H1 (cell line): ENCODE measurements at regions not wholly inside any gene's neighbourhood (a gene's known extent, or its start where the extent isn't known, plus 50 kb on each side); places are given as distances from the start of the nearest gene placed in this dataset.

Experiments
- CTCF ChIA-PET: fragments of 300-600 bp; sonication (Branson Sonifier 250); formaldehyde crosslinking; loops from one replicate; lab custom pipeline; 2021; ENCODE audit not compliant: partially characterized antibody; lab: Charles Lee
- POLR2A ChIA-PET: fragments of 300-600 bp; sonication (Branson Sonifier 250); formaldehyde crosslinking; loops from one replicate; lab custom pipeline; 2021; ENCODE audit warnings: inconsistent platforms; ENCODE audit not compliant: partially characterized antibody; lab: Charles Lee
- DNase-seq, 2 experiments: peaks; one replicate each; pipeline versions ENCODE4 v3.0.0 to v3.0.0-alpha.2; 2010 to 2022; ENCODE audit warnings: low spot score in 2 of 2, low read depth in 1 of 2, mixed read lengths in 1 of 2
- FAIRE-seq: peaks from 2 replicates; lab custom pipeline; 2011; peaks lifted over from hg19 to GRCh38; lab: Jason Lieb, UNC
- H2AFZ ChIP-seq: 2 replicates; pipeline ENCODE4 v1.8.1; 2012; ENCODE audit warnings: low read length, inconsistent platforms
- H2AK5ac ChIP-seq: 2 replicates; pipeline ENCODE4 v1.6.1; 2013; ENCODE audit warnings: low read depth, low read length
- H2BK120ac ChIP-seq: replicated peaks from 2 replicates; pipeline ENCODE3; 2013; ENCODE audit warnings: low read depth, low read length, inconsistent platforms
- H2BK12ac ChIP-seq: 2 replicates; pipeline ENCODE4 v1.6.1; 2013; ENCODE audit warnings: low read depth, low read length
- H2BK15ac ChIP-seq: 2 replicates; pipeline ENCODE4 v1.6.1; 2013; ENCODE audit warnings: low read length
- H2BK20ac ChIP-seq: 2 replicates; pipeline ENCODE4 v1.6.1; 2013; ENCODE audit warnings: low read length
- H2BK5ac ChIP-seq: 2 replicates; pipeline ENCODE4 v1.6.1; 2013; ENCODE audit warnings: low read depth, low read length
- H3K14ac ChIP-seq: 2 replicates; pipeline ENCODE4 v1.6.1; 2013; ENCODE audit warnings: inconsistent platforms; ENCODE audit not compliant: insufficient read length
- H3K18ac ChIP-seq: 2 replicates; pipeline ENCODE4 v1.6.1; 2013; ENCODE audit warnings: low read length; ENCODE audit errors: extremely low read depth
- H3K23ac ChIP-seq: 2 replicates; pipeline ENCODE4 v1.6.1; 2013; ENCODE audit warnings: inconsistent platforms; ENCODE audit not compliant: insufficient read length
- H3K23me2 ChIP-seq: 2 replicates; pipeline ENCODE4 v1.6.1; 2013; ENCODE audit warnings: low read depth, low read length
- H3K27ac ChIP-seq: 2 replicates; pipeline ENCODE4 v1.6.1; 2011; ENCODE audit warnings: low read depth, low read length, inconsistent platforms
- H3K27me3 ChIP-seq, 4 experiments: replicated peaks in 1 of 4; 1 replicate in 1 of 4; 2 replicates in 3 of 4; pipeline versions ENCODE4 v1.6.1 to v1.8.1; 2011 to 2013; ENCODE audit warnings: low read length in 3 of 4, mild to moderate bottlenecking in 3 of 4, inconsistent platforms in 2 of 4, mixed read lengths in 2 of 4, moderate library complexity in 1 of 4; ENCODE audit not compliant: control insufficient read depth in 3 of 4, insufficient read depth in 3 of 4; ENCODE audit errors: extremely low read depth in 1 of 4
- H3K36me3 ChIP-seq, 4 experiments: 2 replicates each; pipeline versions ENCODE4 v1.6.1 to v1.8.1; 2011 to 2013; ENCODE audit warnings: mild to moderate bottlenecking in 4 of 4, low read length in 3 of 4, moderate library complexity in 2 of 4, control low read depth in 1 of 4, inconsistent platforms in 1 of 4; ENCODE audit not compliant: insufficient read depth in 4 of 4, control insufficient read depth in 2 of 4
- H3K4ac ChIP-seq: replicated peaks from 2 replicates; pipeline ENCODE3; 2013; ENCODE audit warnings: low read length, low read depth, mixed read lengths, inconsistent platforms; ENCODE audit not compliant: insufficient read length
- H3K4me1 ChIP-seq, 4 experiments: replicated peaks in 1 of 4; 1 replicate in 1 of 4; 2 replicates in 3 of 4; pipeline versions ENCODE4 v1.6.1 to v1.8.1; 2011 to 2013; ENCODE audit warnings: low read length in 3 of 4, inconsistent platforms in 2 of 4, mixed read lengths in 1 of 4; ENCODE audit not compliant: insufficient read depth in 4 of 4, control insufficient read depth in 3 of 4
- H3K4me2 ChIP-seq, 2 experiments: 2 replicates each; pipeline versions ENCODE4 v1.6.1 to v1.8.1; 2011 to 2013; ENCODE audit warnings: low read depth in 2 of 2, low read length in 2 of 2, control low read depth in 1 of 2, inconsistent platforms in 1 of 2, mild to moderate bottlenecking in 1 of 2; ENCODE audit not compliant: insufficient read depth in 1 of 2
- H3K4me3 ChIP-seq, 4 experiments: fragments of 200-600, 300-600 bp in 1 of 4; sonication (generic), shearing (Covaris generic), sonication (Bioruptor Twin) in 1 of 4; 2 replicates each; pipeline versions ENCODE4 v1.5.1 to v1.8.1; 2011 to 2016; ENCODE audit warnings: low read length in 4 of 4, low read depth in 3 of 4, control low read depth in 2 of 4, inconsistent platforms in 2 of 4, mild to moderate bottlenecking in 2 of 4, mixed read lengths in 1 of 4, moderate library complexity in 1 of 4; ENCODE audit not compliant: insufficient read depth in 2 of 4; ENCODE audit errors: extremely low read depth in 1 of 4
- H3K56ac ChIP-seq: replicated peaks from 2 replicates; pipeline ENCODE3; 2013; ENCODE audit warnings: low read depth, mild to moderate bottlenecking, mixed read lengths, low read length, inconsistent platforms; ENCODE audit not compliant: insufficient read length
- H3K79me1 ChIP-seq: 2 replicates; pipeline ENCODE4 v1.6.1; 2013; ENCODE audit warnings: low read depth, low read length, control low read depth
- H3K79me2 ChIP-seq, 2 experiments: 2 replicates each; pipeline versions ENCODE4 v1.6.1 to v1.8.1; 2012 to 2013; ENCODE audit warnings: low read length in 2 of 2, mild to moderate bottlenecking in 2 of 2, inconsistent platforms in 1 of 2; ENCODE audit not compliant: insufficient read depth in 2 of 2, control insufficient read depth in 1 of 2
- H3K9ac ChIP-seq, 4 experiments: replicated peaks in 1 of 4; 1 replicate in 1 of 4; 2 replicates in 3 of 4; pipeline versions ENCODE4 v1.6.1 to v1.8.1; 2011 to 2013; ENCODE audit warnings: low read depth in 3 of 4, low read length in 3 of 4, control low read depth in 2 of 4, mild to moderate bottlenecking in 2 of 4, moderate library complexity in 2 of 4, inconsistent platforms in 1 of 4; ENCODE audit errors: extremely low read depth in 1 of 4
- H3K9me3 ChIP-seq, 2 experiments: 2 replicates each; pipeline versions ENCODE4 v1.6.1 to v1.8.1; 2012 to 2013; ENCODE audit warnings: mild to moderate bottlenecking in 2 of 2, moderate library complexity in 2 of 2, control low read depth in 1 of 2, inconsistent platforms in 1 of 2, low read depth in 1 of 2, low read length in 1 of 2, mixed read lengths in 1 of 2; ENCODE audit not compliant: insufficient read depth in 2 of 2
- H4K20me1 ChIP-seq, 2 experiments: replicated peaks in 1 of 2; 2 replicates each; pipeline versions ENCODE3 to v1.8.1; 2011 to 2013; ENCODE audit warnings: inconsistent platforms in 2 of 2, low read length in 2 of 2, mild to moderate bottlenecking in 1 of 2; ENCODE audit not compliant: insufficient read depth in 2 of 2, control insufficient read depth in 1 of 2
- H4K5ac ChIP-seq: 2 replicates; pipeline ENCODE4 v1.6.1; 2013; ENCODE audit warnings: low read length, low read depth, mixed read lengths, inconsistent platforms; ENCODE audit not compliant: insufficient read length
- H4K8ac ChIP-seq: 2 replicates; pipeline ENCODE4 v1.8.0; 2013; ENCODE audit warnings: mild to moderate bottlenecking, moderate library complexity, low read length, inconsistent platforms; ENCODE audit not compliant: insufficient read depth; ENCODE audit errors: extremely low read depth
- H4K91ac ChIP-seq: replicated peaks from 2 replicates; pipeline ENCODE3; 2013; ENCODE audit warnings: low read length, mixed read lengths, inconsistent platforms; ENCODE audit not compliant: insufficient read length
- CEBPB ChIP-seq: IDR thresholded peaks from 2 replicates; pipeline ENCODE4 v1.6.1; 2012; ENCODE audit warnings: low read depth, low read length
- NANOG ChIP-seq: IDR thresholded peaks from 2 replicates; pipeline ENCODE4 v1.6.1; 2011; ENCODE audit warnings: low read length, low read depth, mild to moderate bottlenecking, inconsistent platforms; ENCODE audit not compliant: insufficient read depth, poor library complexity, severe bottlenecking
- NRF1 ChIP-seq: IDR thresholded peaks from 2 replicates; pipeline ENCODE4 v1.6.1; 2011; ENCODE audit warnings: mild to moderate bottlenecking, low read depth, low read length, improper control_type of control experiment
- PHF8 ChIP-seq: fragments of 200-600 bp; sonication (generic); conservative IDR thresholded peaks from 2 replicates; pipeline ENCODE4 v1.7.1; 2012; ENCODE audit warnings: low read depth, mild to moderate bottlenecking, inconsistent platforms, low read length, moderate library complexity
- RBBP5 ChIP-seq: IDR thresholded peaks from 2 replicates; pipeline ENCODE4 v1.7.1; 2012; ENCODE audit warnings: low read depth, mild to moderate bottlenecking, inconsistent platforms, low read length, moderate library complexity, borderline replicate concordance
- SRF ChIP-seq: IDR thresholded peaks from 2 replicates; pipeline ENCODE4 v1.6.1; 2011; ENCODE audit warnings: mild to moderate bottlenecking, low read depth, low read length, moderate library complexity
- SUZ12 ChIP-seq: fragments of 200-600 bp; sonication (generic); IDR thresholded peaks from 2 replicates; pipeline ENCODE4 v1.6.1; 2012; ENCODE audit warnings: mild to moderate bottlenecking, inconsistent platforms, low read length, moderate library complexity, mixed read lengths
- WGBS, 2 experiments: shearing (Covaris generic) in 1 of 2; methylation state at CpG; one replicate each; pipeline versions ENCODE4 v1.1.6 to v1.1.7; 2013 to 2015; ENCODE audit warnings: low lambda C conversion rate in 2 of 2, mixed read lengths in 2 of 2, inconsistent platforms in 1 of 2, low coverage in 1 of 2, missing lambda C conversion rate in 1 of 2; ENCODE audit not compliant: insufficient replicate concordance in 2 of 2, insufficient coverage in 1 of 2, insufficient read length in 1 of 2; ENCODE audit errors: extremely low coverage in 1 of 2, missing lambda C conversion rate in 1 of 2; 5-methylcytosine and 5-hydroxymethylcytosine counted together

DNA sequence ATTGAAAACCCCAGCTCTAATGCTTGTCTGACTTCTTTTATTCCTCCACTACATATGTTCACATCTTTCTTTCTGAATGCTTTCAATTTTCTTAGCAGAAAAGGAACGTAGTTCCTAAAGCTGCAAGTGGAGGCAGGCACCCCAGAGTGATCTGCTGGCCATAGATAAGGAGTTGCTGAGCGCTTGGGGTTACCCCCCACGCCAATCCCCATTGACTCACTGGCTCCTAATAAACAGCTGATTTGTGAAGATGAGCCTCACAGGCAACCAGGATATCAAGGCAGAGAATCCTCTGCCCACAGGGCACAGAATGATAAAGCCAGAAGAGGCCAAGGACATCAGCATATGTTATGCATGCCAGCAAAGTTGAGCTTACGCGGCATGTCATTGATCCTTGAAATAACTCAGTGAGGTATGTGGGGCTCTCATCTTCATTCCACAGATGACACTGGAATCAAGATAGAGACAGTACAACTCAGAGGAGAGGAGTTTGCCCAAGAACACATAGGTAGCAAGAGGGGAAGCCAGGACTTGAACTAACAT lies 129.1 kb upstream of the PTPRT start:
- no peak overlapping the region for H3K9ac ChIP-seq
- no peak overlapping the region for H3K4me2 ChIP-seq
- no peak overlapping the region for H2BK120ac ChIP-seq
- H2BK15ac ChIP-seq: no peak overlapping the region
- no peak overlapping the region for H3K4ac ChIP-seq
- no peak overlapping the region for H3K18ac ChIP-seq
- H3K56ac ChIP-seq: no peak overlapping the region
- 66% methylated on average over 5 of the region's 5 CpGs; no CpG with 5 or more reads in 1 of the 2 experiments for whole genome bisulfite sequencing, 2 experiments
- FAIRE-seq (no peak), DNase-seq (no peak)
- H3K36me3 ChIP-seq: no peaks in the 10 kb centered on the region
- H4K8ac ChIP-seq: no peak overlapping the region
- H3K23ac ChIP-seq: no peak overlapping the region
- H2AK5ac ChIP-seq: no peak overlapping the region
- no peak overlapping the region for H3K4me3 ChIP-seq
- 0 out of 4 replicates have a peak, but pooled peaks cover 0 to 3% of the 10 kb centered on the region in 2 experiments for H3K9me3 ChIP-seq
- CTCF ChIA-PET: interaction anchor here (0.7 to 1.2 kb wide), 2 partner anchors 126 to 219 kb away, joined by 3 read pairs; no protein-coding TSS in a partner anchor
- no peak overlapping the region for H3K27ac ChIP-seq
- no peak overlapping the region for H4K5ac ChIP-seq
- no peaks in the 10 kb centered on the region for H3K23me2 ChIP-seq
- H3K79me1 ChIP-seq: no peaks in the 10 kb centered on the region; the same call in 1 of the 2 replicates
- no peak overlapping the region for H3K14ac ChIP-seq
- no peak overlapping the region for H4K91ac ChIP-seq
- POLR2A ChIA-PET: no interaction called here
- H2BK12ac ChIP-seq: no peak overlapping the region
- H2BK20ac ChIP-seq: no peak overlapping the region
- no peak overlapping the region for H2AFZ ChIP-seq
- no peaks in the 10 kb centered on the region for H3K79me2 ChIP-seq
- H3K27me3 ChIP-seq: no peaks in the 10 kb centered on the region
- H3K4me1 ChIP-seq: peaks cover 0 to 3% (median 0%) of the 10 kb centered on the region in 4 experiments; a peak in 1 of 7 replicates
- no peak overlapping the region for H2BK5ac ChIP-seq
- H4K20me1 ChIP-seq: no peaks in the 10 kb centered on the region
- TF ChIP-seq PHF8 (no peak), CEBPB (no peak), SUZ12 (no peak), SRF (no peak), RBBP5 (no peak), NANOG (no peak), NRF1 (no peak)
